HCT116 (cell line): ENCODE measurements at regions not wholly inside any gene's neighbourhood (a gene's known extent, or its start where the extent isn't known, plus 50 kb on each side); places are given as distances from the start of the nearest gene placed in this dataset.

ENCODE experiments used
- ATAC-seq: fragments of 200-7000 bp; cut with Tn5 transposase; 2 replicates; pipeline ENCODE4 v1.9.1; 2020; ENCODE audit warnings: mild to moderate bottlenecking, moderate library complexity
- BruUV-seq: library from RNA; stranded (reverse); fragments of 400-500 nt; replicated peaks from 2 replicates; lab custom pipeline; 2021; lab: Mats Ljungman, UMichigan
- CTCF ChIA-PET: fragments of 300-600 bp; sonication (Branson Sonifier 250); formaldehyde crosslinking; loops from one replicate; lab custom pipeline; 2021; ENCODE audit warnings: antibody characterized with exemption; lab: Charles Lee
- POLR2A ChIA-PET: fragments of 300-600, 350-600 bp; sonication (Branson Sonifier 250); formaldehyde crosslinking; loops from one replicate; lab custom pipeline; 2021; ENCODE audit warnings: antibody characterized with exemption; lab: Charles Lee
- RAD21 ChIA-PET, 2 experiments: fragments of 300-600 bp; sonication (Branson Sonifier 250); formaldehyde crosslinking; loops; one replicate each; lab custom pipeline; 2023; ENCODE audit warnings: low total read pairs in 2 of 2; ENCODE audit not compliant: uncharacterized antibody in 2 of 2, unreplicated experiment in 2 of 2, low non-redundant PET in 1 of 2; lab: Charles Lee
- DNase-seq: peaks from one replicate; pipeline ENCODE4 v3.0.0-alpha.2; 2010; ENCODE audit warnings: low read depth, low spot score
- H2AFZ ChIP-seq: fragments of 200-600 bp; shearing (Covaris generic), sonication (generic); 2 replicates; pipeline ENCODE4 v1.6.1; 2017; ENCODE audit warnings: low read depth, mixed run types, mixed read lengths, antibody characterized with exemption, low read length; ENCODE audit not compliant: poor library complexity, severe bottlenecking
- H3K27ac ChIP-seq: 2 replicates; pipeline ENCODE4 v1.5.1; 2012; ENCODE audit warnings: low read depth, low read length
- H3K27me3 ChIP-seq: fragments of 200-600 bp; sonication (generic); 2 replicates; pipeline ENCODE4 v1.6.1; 2016; ENCODE audit warnings: mixed run types, low read length, mixed read lengths; ENCODE audit not compliant: insufficient read depth
- H3K36me3 ChIP-seq, 2 experiments: fragments of 200-500 bp in 1 of 2; fragments of 200-600 bp in 1 of 2; sonication (Bioruptor generic) in 1 of 2; sonication (generic) in 1 of 2; 2 replicates each; pipeline versions ENCODE4 v1.5.1 to v1.6.1; 2014 to 2016; ENCODE audit warnings: low read length in 2 of 2, inconsistent platforms in 1 of 2, mixed read lengths in 1 of 2, mixed run types in 1 of 2; ENCODE audit not compliant: insufficient read depth in 2 of 2, control insufficient read depth in 1 of 2
- H3K4me1 ChIP-seq, 2 experiments: fragments of 200-600 bp in 1 of 2; sonication (generic) in 1 of 2; 2 replicates each; pipeline versions ENCODE4 v1.5.1 to v1.6.1; 2012 to 2017; ENCODE audit warnings: low read length in 2 of 2, inconsistent platforms in 1 of 2, mild to moderate bottlenecking in 1 of 2, mixed read lengths in 1 of 2, mixed run types in 1 of 2, moderate library complexity in 1 of 2; ENCODE audit not compliant: insufficient read depth in 2 of 2, control insufficient read depth in 1 of 2
- H3K4me2 ChIP-seq: fragments of 200-600 bp; sonication (generic); 2 replicates; pipeline ENCODE4 v1.6.1; 2017; ENCODE audit warnings: mixed run types, low read length, mixed read lengths
- H3K4me3 ChIP-seq, 2 experiments: fragments of 200-600 bp in 1 of 2; sonication (generic) in 1 of 2; replicated peaks in 1 of 2; 2 replicates each; pipeline ENCODE4 v1.5.1; 2011 to 2016; ENCODE audit warnings: low read length in 2 of 2, control low read depth in 1 of 2, low read depth in 1 of 2, mild to moderate bottlenecking in 1 of 2, mixed read lengths in 1 of 2, mixed run types in 1 of 2
- H3K79me2 ChIP-seq: fragments of 200-600 bp; sonication (generic); 2 replicates; pipeline ENCODE4 v1.6.1; 2017; ENCODE audit warnings: mild to moderate bottlenecking, mixed run types, low read length, moderate library complexity, mixed read lengths; ENCODE audit not compliant: insufficient read depth
- H3K9ac ChIP-seq: fragments of 200-600 bp; sonication (generic); 2 replicates; pipeline ENCODE4 v1.6.1; 2016; ENCODE audit warnings: low read length, mixed read lengths
- H3K9me2 ChIP-seq: fragments of 200-600 bp; sonication (generic), shearing (Covaris generic); 2 replicates; pipeline ENCODE4 v1.6.1; 2017; ENCODE audit warnings: mixed run types, mild to moderate bottlenecking, moderate library complexity; ENCODE audit not compliant: insufficient read depth
- H3K9me3 ChIP-seq, 2 experiments: fragments of 200-500 bp in 1 of 2; fragments of 200-600 bp in 1 of 2; sonication (Bioruptor generic) in 1 of 2; sonication (generic) in 1 of 2; 2 replicates each; pipeline ENCODE4 v1.6.1; 2014 to 2017; ENCODE audit warnings: low read length in 2 of 2, mixed read lengths in 2 of 2, inconsistent platforms in 1 of 2, low read depth in 1 of 2, mild to moderate bottlenecking in 1 of 2, mixed run types in 1 of 2, moderate library complexity in 1 of 2; ENCODE audit not compliant: control insufficient read depth in 1 of 2, insufficient read depth in 1 of 2
- H4K20me1 ChIP-seq: fragments of 200-600 bp; sonication (generic), shearing (Covaris generic); 2 replicates; pipeline ENCODE4 v1.6.1; 2017; ENCODE audit warnings: mixed run types, mild to moderate bottlenecking, moderate library complexity; ENCODE audit not compliant: insufficient read depth
- ATF3 ChIP-seq: IDR thresholded peaks from 2 replicates; pipeline ENCODE4 v1.6.1; 2012
- CBX3 ChIP-seq: IDR thresholded peaks from 2 replicates; pipeline ENCODE4 v1.6.1; 2012; ENCODE audit warnings: low read depth
- CEBPB ChIP-seq: IDR thresholded peaks from 2 replicates; pipeline ENCODE4 v1.6.1; 2012; ENCODE audit warnings: low read depth
- JUND ChIP-seq: IDR thresholded peaks from 2 replicates; pipeline ENCODE4 v1.6.1; 2012
- MAX ChIP-seq: IDR thresholded peaks from 2 replicates; pipeline ENCODE4 v1.6.1; 2012
- POLR2A ChIP-seq: IDR thresholded peaks from 2 replicates; pipeline ENCODE4 v1.7.0; 2011; ENCODE audit warnings: borderline replicate concordance; ENCODE audit not compliant: insufficient read depth, insufficient read length; ENCODE audit errors: extremely low read depth
- POLR2AphosphoS5 ChIP-seq: IDR thresholded peaks from 2 replicates; pipeline ENCODE4 v1.6.1; 2011; ENCODE audit warnings: mild to moderate bottlenecking, low read depth, low read length, moderate library complexity
- SIN3A ChIP-seq: IDR thresholded peaks from 2 replicates; pipeline ENCODE4 v1.6.1; 2012; ENCODE audit warnings: low read depth
- SP1 ChIP-seq: IDR thresholded peaks from 2 replicates; pipeline ENCODE4 v1.6.1; 2012; ENCODE audit warnings: low read depth
- SRF ChIP-seq: IDR thresholded peaks from 2 replicates; pipeline ENCODE4 v1.6.1; 2012; ENCODE audit warnings: low read depth
- YY1 ChIP-seq: IDR thresholded peaks from 2 replicates; pipeline ENCODE4 v1.6.1; 2011; ENCODE audit warnings: low read length, low read depth, moderate library complexity, mild to moderate bottlenecking; ENCODE audit not compliant: insufficient replicate concordance; ENCODE audit errors: extremely low read depth
- ZBTB33 ChIP-seq: IDR thresholded peaks from 2 replicates; pipeline ENCODE4 v1.6.1; 2011; ENCODE audit warnings: mild to moderate bottlenecking, low read length, moderate library complexity; ENCODE audit not compliant: insufficient replicate concordance; ENCODE audit errors: extremely low read depth
- ZFX ChIP-seq: fragments of 450-650 bp; IDR thresholded peaks from 2 replicates; pipeline ENCODE4 v1.6.1; 2017
- ZNF274 ChIP-seq: fragments of 200-500 bp; sonication (Bioruptor generic); IDR thresholded peaks from 2 replicates; pipeline ENCODE4 v1.6.1; 2014; ENCODE audit warnings: mild to moderate bottlenecking, low read depth, low read length, inconsistent platforms
- intact Hi-C: fragments of 100-400 bp; cut with micrococcal nuclease; formaldehyde crosslinking; loops from 2 replicates; pipeline ENCODE4 v1.10.0; 2022

GRCh38 chr4:114173968-114174367 is 194.5 kb upstream of the ARSJ start:
- Histone ChIP-seq H2AFZ (no peak overlapping the region), H3K9me3 (no peaks in the 10 kb centered on the region), H3K36me3 (no peaks in the 10 kb centered on the region), H3K9ac (no peak overlapping the region), H3K79me2 (no peaks in the 10 kb centered on the region), H3K4me1 (no peaks in the 10 kb centered on the region), H3K4me3 (no peak overlapping the region), H3K27me3 (no peaks in the 10 kb centered on the region), H4K20me1 (no peaks in the 10 kb centered on the region), H3K9me2 (no peaks in the 10 kb centered on the region), H3K4me2 (no peak overlapping the region), H3K27ac (no peak overlapping the region)
- ChIA-PET CTCF (no interaction called here), RAD21 (no interaction called here), POLR2A (no interaction called here)
- ATAC-seq (no peak), DNase-seq (no peak)
- no TSS peak for BruUV-seq
- intact Hi-C loops = no loop called here
- TF ChIP-seq YY1 = no peak
- no peak for TF ChIP-seq POLR2A
- TF ChIP-seq ZBTB33 = no peak
- no peak for TF ChIP-seq CEBPB
- TF ChIP-seq JUND = no peak
- TF ChIP-seq ZFX = no peak
- no peak for TF ChIP-seq POLR2AphosphoS5
- no peak for TF ChIP-seq SRF
- TF ChIP-seq ZNF274 = no peak
- no peak for TF ChIP-seq SP1
- no peak for TF ChIP-seq SIN3A
- TF ChIP-seq ATF3 = no peak
- TF ChIP-seq CBX3 = no peak
- no peak for TF ChIP-seq MAX
